Adrenal gland (tissue), 5 donors: ENCODE measurements at regions not wholly inside any gene's neighbourhood (a gene's known extent, or its start where the extent isn't known, plus 50 kb on each side); places are given as distances from the start of the nearest gene placed in this dataset.

Source experiments
- POLR2A ChIP-seq, 2 donors: fragments of 450-650 bp; IDR thresholded peaks; one replicate each; pipeline ENCODE4 v1.6.1; 2017; ENCODE audit warnings: antibody characterized with exemption in 2 of 2, mild to moderate bottlenecking in 2 of 2, moderate library complexity in 1 of 2
- TF ChIP-seq, protein P1 (sequence below), 6 experiments: fragments of 450-650 bp in 4 of 6; fragments of 200-600 bp in 2 of 6; sonication (generic) in 1 of 6; IDR thresholded peaks; 1 replicate in 5 of 6; 2 replicates in 1 of 6; pipeline versions ENCODE4 v1.5.1 to v1.8.0; 2016 to 2021; ENCODE audit warnings: antibody characterized with exemption in 6 of 6, mild to moderate bottlenecking in 2 of 6, moderate library complexity in 1 of 6
- donor health status: DM: no; HTN: no; CAD: no.

DNA sequence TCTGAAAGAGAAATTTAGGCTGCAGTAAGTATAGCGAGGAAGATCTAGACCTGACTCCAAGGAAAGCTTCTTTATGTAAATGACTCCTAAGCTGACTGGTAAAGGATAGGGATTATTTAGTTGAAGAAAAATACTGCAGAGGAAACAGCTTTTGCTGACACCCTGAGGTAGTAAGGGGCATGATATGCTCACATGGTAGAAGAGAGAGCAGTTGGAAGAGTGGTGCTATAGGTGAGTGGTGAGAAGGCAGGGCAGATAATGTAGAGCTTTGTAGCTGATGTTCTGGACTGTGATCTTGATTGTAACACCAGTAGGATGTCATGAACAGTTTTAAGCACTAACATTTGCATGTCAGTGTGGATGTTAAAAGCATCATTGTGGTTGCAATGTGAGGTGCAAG is 639.1 kb upstream of the SLC39A10 start:
- TF ChIP-seq, protein P1, sequence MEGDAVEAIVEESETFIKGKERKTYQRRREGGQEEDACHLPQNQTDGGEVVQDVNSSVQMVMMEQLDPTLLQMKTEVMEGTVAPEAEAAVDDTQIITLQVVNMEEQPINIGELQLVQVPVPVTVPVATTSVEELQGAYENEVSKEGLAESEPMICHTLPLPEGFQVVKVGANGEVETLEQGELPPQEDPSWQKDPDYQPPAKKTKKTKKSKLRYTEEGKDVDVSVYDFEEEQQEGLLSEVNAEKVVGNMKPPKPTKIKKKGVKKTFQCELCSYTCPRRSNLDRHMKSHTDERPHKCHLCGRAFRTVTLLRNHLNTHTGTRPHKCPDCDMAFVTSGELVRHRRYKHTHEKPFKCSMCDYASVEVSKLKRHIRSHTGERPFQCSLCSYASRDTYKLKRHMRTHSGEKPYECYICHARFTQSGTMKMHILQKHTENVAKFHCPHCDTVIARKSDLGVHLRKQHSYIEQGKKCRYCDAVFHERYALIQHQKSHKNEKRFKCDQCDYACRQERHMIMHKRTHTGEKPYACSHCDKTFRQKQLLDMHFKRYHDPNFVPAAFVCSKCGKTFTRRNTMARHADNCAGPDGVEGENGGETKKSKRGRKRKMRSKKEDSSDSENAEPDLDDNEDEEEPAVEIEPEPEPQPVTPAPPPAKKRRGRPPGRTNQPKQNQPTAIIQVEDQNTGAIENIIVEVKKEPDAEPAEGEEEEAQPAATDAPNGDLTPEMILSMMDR (IDR thresholded peaks at IDR 0.05) = no peak
- TF ChIP-seq POLR2A (IDR thresholded peaks at IDR 0.05) = no peak
